ENCODE measurements at regions not wholly inside any gene's neighbourhood (a gene's known extent, or its start where the extent isn't known, plus 50 kb on each side); places are given as distances from the start of the nearest gene placed in this dataset.
A peak's percentile ranks its signal among the peaks of the same experiment; 100 is the strongest.

DNA sequence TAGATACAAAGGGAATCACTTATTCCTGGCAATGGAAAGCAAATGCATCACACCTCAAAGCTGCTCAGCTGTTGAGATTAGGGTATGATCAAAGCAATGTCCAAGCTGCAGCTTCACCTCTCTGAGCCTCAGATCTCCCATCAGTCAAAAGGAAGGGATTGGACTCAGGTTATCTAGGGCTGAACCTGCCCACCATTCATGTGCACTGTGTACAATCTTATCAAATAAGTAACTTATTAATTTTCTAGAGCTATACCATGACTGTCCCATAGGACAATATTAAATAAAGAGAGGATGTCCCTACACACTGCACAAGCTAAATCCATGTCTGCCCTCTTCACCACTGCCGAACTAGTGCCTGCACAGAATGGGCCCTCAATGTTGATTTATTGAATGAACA, 127.0 kb downstream of the HSD17B3 start:
- Mint-ChIP-seq H3K4me3 (ENCODE audit: unreplicated experiment) (no peak overlapping the region), H3K4me1 (ENCODE audit: unreplicated experiment) (peaks cover 67% of the 10 kb centered on the region), H3K27me3 (ENCODE audit: unreplicated experiment) (peaks cover 2% of the 10 kb centered on the region), H3K36me3 (ENCODE audit: low read depth, unreplicated experiment) (peaks cover 3% of the 10 kb centered on the region), H3K9me3 (ENCODE audit: unreplicated experiment) (no peaks in the 10 kb centered on the region), H3K27ac (ENCODE audit: unreplicated experiment) (peak overlapping the region; percentile 54)
- TF ChIP-seq, protein P1, sequence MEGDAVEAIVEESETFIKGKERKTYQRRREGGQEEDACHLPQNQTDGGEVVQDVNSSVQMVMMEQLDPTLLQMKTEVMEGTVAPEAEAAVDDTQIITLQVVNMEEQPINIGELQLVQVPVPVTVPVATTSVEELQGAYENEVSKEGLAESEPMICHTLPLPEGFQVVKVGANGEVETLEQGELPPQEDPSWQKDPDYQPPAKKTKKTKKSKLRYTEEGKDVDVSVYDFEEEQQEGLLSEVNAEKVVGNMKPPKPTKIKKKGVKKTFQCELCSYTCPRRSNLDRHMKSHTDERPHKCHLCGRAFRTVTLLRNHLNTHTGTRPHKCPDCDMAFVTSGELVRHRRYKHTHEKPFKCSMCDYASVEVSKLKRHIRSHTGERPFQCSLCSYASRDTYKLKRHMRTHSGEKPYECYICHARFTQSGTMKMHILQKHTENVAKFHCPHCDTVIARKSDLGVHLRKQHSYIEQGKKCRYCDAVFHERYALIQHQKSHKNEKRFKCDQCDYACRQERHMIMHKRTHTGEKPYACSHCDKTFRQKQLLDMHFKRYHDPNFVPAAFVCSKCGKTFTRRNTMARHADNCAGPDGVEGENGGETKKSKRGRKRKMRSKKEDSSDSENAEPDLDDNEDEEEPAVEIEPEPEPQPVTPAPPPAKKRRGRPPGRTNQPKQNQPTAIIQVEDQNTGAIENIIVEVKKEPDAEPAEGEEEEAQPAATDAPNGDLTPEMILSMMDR (IDR thresholded peaks at IDR 0.05; ENCODE audit: unreplicated experiment) = no peak
- DNase-seq (ENCODE audit: low spot score) = no peak

DNA sequence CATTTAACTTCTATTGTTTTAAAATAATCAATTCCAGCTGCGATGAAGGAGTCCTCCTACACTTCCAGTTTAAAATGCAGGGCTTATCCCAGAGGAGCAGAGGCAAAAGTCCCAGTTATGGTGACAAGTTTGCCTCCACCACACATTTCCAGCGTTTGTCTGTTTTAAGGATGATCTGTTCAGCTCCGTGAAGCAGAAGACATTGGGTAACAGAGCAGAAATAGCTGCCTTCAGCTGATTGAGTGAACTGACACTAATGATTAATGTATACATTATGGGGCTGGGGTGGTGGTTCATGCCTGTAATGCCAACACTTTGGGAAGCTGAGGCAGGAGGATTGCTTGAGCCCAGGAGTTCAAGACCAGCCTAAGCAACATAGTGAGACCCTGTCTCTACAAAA, 127.6 kb downstream of the HSD17B3 start:
- Mint-ChIP-seq H3K9me3 (ENCODE audit: unreplicated experiment) (no peaks in the 10 kb centered on the region), H3K36me3 (ENCODE audit: low read depth, unreplicated experiment) (peaks cover 3% of the 10 kb centered on the region), H3K4me1 (ENCODE audit: unreplicated experiment) (peaks cover 72% of the 10 kb centered on the region), H3K27me3 (ENCODE audit: unreplicated experiment) (peaks cover 2% of the 10 kb centered on the region), H3K4me3 (ENCODE audit: unreplicated experiment) (no peak overlapping the region), H3K27ac (ENCODE audit: unreplicated experiment) (peak overlapping the region; percentile 42)
- TF ChIP-seq, protein P1 (IDR thresholded peaks at IDR 0.05; ENCODE audit: unreplicated experiment) = no peak
- DNase-seq (ENCODE audit: low spot score) = no peak

DNA sequence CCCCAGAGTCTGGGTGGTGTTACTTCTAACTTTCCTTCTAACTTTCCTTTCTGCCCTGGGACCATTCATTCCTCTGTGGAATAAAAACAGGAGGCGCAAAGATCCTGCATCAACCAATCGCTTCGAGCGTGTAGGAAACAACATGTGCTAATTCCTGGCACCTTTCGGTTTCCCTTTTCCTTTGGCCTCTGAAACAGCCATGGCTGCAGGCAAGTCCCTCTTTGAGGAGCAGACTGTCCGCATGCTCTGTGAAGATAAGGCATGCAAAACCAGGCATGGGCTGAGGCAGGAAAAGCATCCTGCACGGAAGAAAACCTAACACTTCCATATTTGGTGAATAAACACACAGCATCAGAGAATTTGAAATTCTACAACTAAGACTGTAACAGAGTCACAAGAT, 128.3 kb downstream of the HSD17B3 start:
- no peak overlapping the region for H3K4me3 Mint-ChIP-seq (ENCODE audit: unreplicated experiment)
- H3K4me1 Mint-ChIP-seq (ENCODE audit: unreplicated experiment) = peaks cover 75% of the 10 kb centered on the region

DNA sequence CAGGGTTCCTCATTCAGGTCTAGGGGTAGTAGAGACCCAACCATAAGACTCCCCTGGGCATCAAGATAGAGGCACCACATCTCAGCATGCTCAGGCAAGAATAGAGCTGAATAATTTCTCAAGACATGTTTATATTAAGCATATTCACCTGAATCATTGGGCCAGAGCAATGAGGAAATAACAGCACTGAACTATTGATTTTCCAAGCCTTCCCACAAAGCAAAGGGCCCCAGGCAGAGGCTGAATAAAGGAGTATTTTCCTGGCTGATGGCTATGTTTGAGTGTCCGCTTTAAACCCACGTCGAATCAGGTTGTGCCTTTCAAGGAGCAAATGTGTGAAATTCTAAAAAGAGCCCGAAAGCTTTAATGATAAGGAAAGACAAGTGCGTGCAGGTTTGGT, 129.2 kb downstream of the HSD17B3 start:
- Mint-ChIP-seq H3K36me3 (ENCODE audit: low read depth, unreplicated experiment) (no peaks in the 10 kb centered on the region), H3K27ac (ENCODE audit: unreplicated experiment) (peak overlapping the region; percentile 10), H3K4me1 (ENCODE audit: unreplicated experiment) (peaks cover 73% of the 10 kb centered on the region), H3K4me3 (ENCODE audit: unreplicated experiment) (no peak overlapping the region), H3K27me3 (ENCODE audit: unreplicated experiment) (peaks cover 2% of the 10 kb centered on the region), H3K9me3 (ENCODE audit: unreplicated experiment) (no peaks in the 10 kb centered on the region)
- DNase-seq (ENCODE audit: low spot score) = no peak
- TF ChIP-seq, protein P1 (IDR thresholded peaks at IDR 0.05; ENCODE audit: unreplicated experiment) = no peak

More for the DNA sequence above, 128.3 kb downstream of the HSD17B3 start:
- H3K27me3 Mint-ChIP-seq (ENCODE audit: unreplicated experiment) = peaks cover 2% of the 10 kb centered on the region
- H3K36me3 Mint-ChIP-seq (ENCODE audit: low read depth, unreplicated experiment) = peaks cover under 1% of the 10 kb centered on the region
- DNase-seq (ENCODE audit: low spot score) = peak; percentile 26
- TF ChIP-seq, protein P1 (IDR thresholded peaks at IDR 0.05; ENCODE audit: unreplicated experiment) = no peak
- H3K9me3 Mint-ChIP-seq (ENCODE audit: unreplicated experiment) = no peaks in the 10 kb centered on the region
- H3K27ac Mint-ChIP-seq (ENCODE audit: unreplicated experiment) = peak overlapping the region; percentile 22

DNA sequence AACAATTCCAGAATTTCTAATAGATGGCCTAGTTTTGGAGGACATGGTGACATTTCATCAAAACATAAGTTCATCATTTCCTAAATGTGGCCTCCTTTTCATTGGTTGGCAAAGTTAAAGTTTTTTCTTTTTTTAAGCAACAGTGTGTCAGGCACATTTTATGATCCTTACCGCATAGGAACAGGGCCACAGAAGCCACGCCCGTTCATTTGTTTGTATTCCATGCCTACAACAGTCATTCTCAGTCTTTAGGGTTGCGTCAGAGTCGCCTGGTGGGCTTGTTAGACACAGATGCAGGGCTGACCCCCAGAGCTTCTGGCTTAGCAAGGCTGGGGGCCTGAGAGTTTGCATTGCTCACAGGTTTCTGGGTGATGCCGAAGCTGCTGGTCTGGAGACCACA, 130.2 kb downstream of the HSD17B3 start:
- Mint-ChIP-seq H3K4me3 (ENCODE audit: unreplicated experiment) (no peak overlapping the region), H3K4me1 (ENCODE audit: unreplicated experiment) (peaks cover 64% of the 10 kb centered on the region), H3K27ac (ENCODE audit: unreplicated experiment) (no peak overlapping the region), H3K9me3 (ENCODE audit: unreplicated experiment) (no peaks in the 10 kb centered on the region), H3K27me3 (ENCODE audit: unreplicated experiment) (peaks cover 2% of the 10 kb centered on the region), H3K36me3 (ENCODE audit: low read depth, unreplicated experiment) (no peaks in the 10 kb centered on the region)
- DNase-seq (ENCODE audit: low spot score) = no peak
- TF ChIP-seq, protein P1 (IDR thresholded peaks at IDR 0.05; ENCODE audit: unreplicated experiment) = no peak

Measured in endothelial cell (in vitro differentiated cells).